AG04449 (cell line): ENCODE measurements at regions not wholly inside any gene's neighbourhood (a gene's known extent, or its start where the extent isn't known, plus 50 kb on each side); places are given as distances from the start of the nearest gene placed in this dataset.

Experiments
- CTCF ChIA-PET: fragments of 350-600 bp; formaldehyde crosslinking; extraction: SDS; loops from one replicate; lab custom pipeline; 2021; ENCODE audit warnings: antibody characterized with exemption; lab: Yijun Ruan, JAX
- POLR2A ChIA-PET: fragments of 400-600, 350-600 bp; formaldehyde crosslinking; extraction: SDS; loops from one replicate; lab custom pipeline; 2020; ENCODE audit warnings: antibody characterized with exemption, inconsistent platforms; lab: Yijun Ruan, JAX
- DNase-seq: peaks from one replicate; pipeline ENCODE4 v3.0.0-alpha.2; 2010; ENCODE audit warnings: low read depth, low spot score
- H3K4me3 ChIP-seq: 2 replicates; pipeline ENCODE4 v1.5.1; 2011; ENCODE audit warnings: low read depth, mild to moderate bottlenecking, control low read depth, low read length
- CTCF ChIP-seq: IDR thresholded peaks from one replicate; pipeline ENCODE4 v1.5.1; 2011; ENCODE audit warnings: mild to moderate bottlenecking, moderate library complexity, low read length, control low read depth, inconsistent platforms; ENCODE audit not compliant: insufficient read depth; ENCODE audit errors: missing control alignments

GRCh38 chr6:145031962-145032361 lies 703.4 kb downstream of the EPM2A start:
- POLR2A ChIA-PET, result no interaction called here
- TF ChIP-seq CTCF, result no peak
- DNase-seq, result no peak

GRCh38 chr6:145032562-145033145 lies 702.7 kb downstream of the EPM2A start:
- DNase-seq, result no peak
- no peak overlapping the region for H3K4me3 ChIP-seq
- ChIA-PET CTCF (interaction anchor here (0.5 to 2.2 kb wide), 4 partner anchors 8 to 447 kb away, joined by 3 to 7 read pairs (median 3); no protein-coding TSS in a partner anchor), POLR2A (no interaction called here)
- TF ChIP-seq CTCF, result no peak

More at GRCh38 chr6:145031962-145032361, 703.4 kb downstream of the EPM2A start:
- no peak overlapping the region for H3K4me3 ChIP-seq
- CTCF ChIA-PET, result interaction anchor here (1.5 to 2.2 kb wide), 2 partner anchors 29 to 447 kb away, joined by 3 to 7 read pairs; no protein-coding TSS in a partner anchor

GRCh38 chr6:145034664-145035063 lies 700.7 kb downstream of the EPM2A start:
- ChIA-PET CTCF (interaction anchor here (1.3 kb wide), 1 partner anchor 8 kb away, joined by 5 read pairs; no protein-coding TSS in a partner anchor), POLR2A (no interaction called here)
- no peak overlapping the region for H3K4me3 ChIP-seq
- DNase-seq, result no peak
- TF ChIP-seq CTCF, result no peak

- ChIA-PET CTCF (no interaction called here), POLR2A (interaction anchor here (0.6 kb wide), 1 partner anchor 39 kb away, joined by 3 read pairs; no protein-coding TSS in a partner anchor)
- no peak overlapping the region for H3K4me3 ChIP-seq
- no peak for TF ChIP-seq CTCF
- no peak for DNase-seq
Observed at GRCh38 chr6:145036236-145036635, 699.1 kb downstream of the EPM2A start.

GRCh38 chr6:145036848-145037567 lies 698.3 kb downstream of the EPM2A start:
- TF ChIP-seq CTCF, result no peak
- no peak overlapping the region for H3K4me3 ChIP-seq
- POLR2A ChIA-PET, result no interaction called here
- CTCF ChIA-PET, result no interaction called here
- DNase-seq, result no peak

GRCh38 chr6:145042559-145042958 lies 692.8 kb downstream of the EPM2A start:
- ChIA-PET POLR2A (no interaction called here), CTCF (no interaction called here)
- no peak for DNase-seq
- H3K4me3 ChIP-seq, result no peak overlapping the region
- no peak for TF ChIP-seq CTCF
